ENCODE measurements at regions not wholly inside any gene's neighbourhood (a gene's known extent, or its start where the extent isn't known, plus 50 kb on each side); places are given as distances from the start of the nearest gene placed in this dataset.

GRCh38 chr7:110484356-110484755 is 606.6 kb upstream of the LRRN3 start:
- no peak for TF ChIP-seq CTCF (IDR thresholded peaks at IDR 0.05)
- TF ChIP-seq POLR2A (IDR thresholded peaks at IDR 0.05), result no peak

Data from uterus (tissue), 2 donors.